Activated CD4-positive, alpha-beta memory T cell treated with anti-CD3 and anti-CD28 coated beads for 36 hours (primary cell): ENCODE measurements at regions not wholly inside any gene's neighbourhood (a gene's known extent, or its start where the extent isn't known, plus 50 kb on each side); places are given as distances from the start of the nearest gene placed in this dataset.

Source experiments
- CTCF ChIA-PET: fragments of 350-600 bp; sonication (Branson Sonifier 250); formaldehyde crosslinking; loops from one replicate; lab custom pipeline; 2021; ENCODE audit warnings: antibody characterized with exemption, inconsistent platforms; lab: Charles Lee
- POLR2A ChIA-PET: fragments of 350-600 bp; sonication (Branson Sonifier 250); formaldehyde crosslinking; loops from one replicate; lab custom pipeline; 2021; ENCODE audit warnings: antibody characterized with exemption; lab: Charles Lee
- DNase-seq: peaks from one replicate; pipeline ENCODE4 v3.0.0-alpha.2; 2020
- H3K27ac Mint-ChIP-seq: one replicate; pipeline ENCODE4 v1.8.0; 2021; ENCODE audit warnings: mixed read lengths
- H3K27me3 Mint-ChIP-seq: one replicate; pipeline ENCODE4 v1.8.0; 2021; ENCODE audit warnings: mixed read lengths
- H3K36me3 Mint-ChIP-seq: one replicate; pipeline ENCODE4 v1.8.0; 2021; ENCODE audit warnings: mixed read lengths
- H3K4me1 Mint-ChIP-seq: one replicate; pipeline ENCODE4 v1.8.0; 2021; ENCODE audit warnings: low read depth, mixed read lengths
- H3K4me3 Mint-ChIP-seq: one replicate; pipeline ENCODE4 v1.8.0; 2021; ENCODE audit warnings: mild to moderate bottlenecking, mixed read lengths
- H3K9me3 Mint-ChIP-seq: one replicate; pipeline ENCODE4 v1.8.0; 2021; ENCODE audit warnings: mixed read lengths
- intact Hi-C: fragments of 100-400 bp; cut with micrococcal nuclease; formaldehyde crosslinking; loops from one replicate; pipeline ENCODE4 v1.15.1; 2023

- ChIA-PET CTCF (interaction anchor here (1.6 kb wide), 1 partner anchor 65 kb away, joined by 5 read pairs; no protein-coding TSS in a partner anchor), POLR2A (no interaction called here)
- Mint-ChIP-seq H3K4me3 (no peak overlapping the region), H3K9me3 (peaks cover 5% of the 10 kb centered on the region), H3K27me3 (peaks cover 7% of the 10 kb centered on the region), H3K4me1 (no peaks in the 10 kb centered on the region), H3K27ac (no peak overlapping the region), H3K36me3 (no peaks in the 10 kb centered on the region)
- intact Hi-C loops: no loop called here
- DNase-seq: no peak
These were observed 73.7 kb upstream of the PFKP start for GRCh38 chr10:2993636-2994035.

GRCh38 chr10:2992401-2993198, 74.7 kb upstream of the PFKP start:
- H3K9me3 Mint-ChIP-seq: peaks cover 5% of the 10 kb centered on the region
- no peak overlapping the region for H3K27ac Mint-ChIP-seq
- intact Hi-C loops: no loop called here
- peaks cover 10% of the 10 kb centered on the region for H3K27me3 Mint-ChIP-seq
- DNase-seq: no peak
- ChIA-PET CTCF (interaction anchor here (1.1 kb wide), 1 partner anchor 51 kb away, joined by 3 read pairs; no protein-coding TSS in a partner anchor), POLR2A (no interaction called here)
- H3K4me1 Mint-ChIP-seq: no peaks in the 10 kb centered on the region
- no peaks in the 10 kb centered on the region for H3K36me3 Mint-ChIP-seq
- no peak overlapping the region for H3K4me3 Mint-ChIP-seq

- POLR2A ChIA-PET: no interaction called here
- Mint-ChIP-seq H3K36me3 (no peaks in the 10 kb centered on the region), H3K9me3 (peaks cover 5% of the 10 kb centered on the region), H3K4me1 (peaks cover 4% of the 10 kb centered on the region), H3K27ac (no peak overlapping the region), H3K27me3 (peaks cover 20% of the 10 kb centered on the region), H3K4me3 (no peak overlapping the region)
- CTCF ChIA-PET: no interaction called here
- intact Hi-C loops: no loop called here
- DNase-seq: no peak
These were observed 76.6 kb upstream of the PFKP start for GRCh38 chr10:2990764-2991163.

GRCh38 chr10:2989292-2989947, 77.9 kb upstream of the PFKP start:
- CTCF ChIA-PET: no interaction called here
- intact Hi-C loops: no loop called here
- Mint-ChIP-seq H3K27me3 (peaks cover 28% of the 10 kb centered on the region), H3K9me3 (peaks cover 5% of the 10 kb centered on the region), H3K4me1 (peaks cover 4% of the 10 kb centered on the region), H3K27ac (no peak overlapping the region), H3K4me3 (no peak overlapping the region), H3K36me3 (no peaks in the 10 kb centered on the region)
- DNase-seq: no peak
- POLR2A ChIA-PET: no interaction called here

- intact Hi-C loops: no loop called here
- Mint-ChIP-seq H3K9me3 (peaks cover 5% of the 10 kb centered on the region), H3K4me1 (peaks cover 4% of the 10 kb centered on the region), H3K27me3 (peaks cover 30% of the 10 kb centered on the region), H3K36me3 (no peaks in the 10 kb centered on the region), H3K4me3 (no peak overlapping the region), H3K27ac (no peak overlapping the region)
- no peak for DNase-seq
- CTCF ChIA-PET: no interaction called here
- POLR2A ChIA-PET: no interaction called here
These were observed 80.1 kb upstream of the PFKP start for GRCh38 chr10:2987185-2987768.

- H3K4me1 Mint-ChIP-seq: peaks cover 4% of the 10 kb centered on the region
- H3K9me3 Mint-ChIP-seq: peaks cover 5% of the 10 kb centered on the region
- intact Hi-C loops: no loop called here
- POLR2A ChIA-PET: no interaction called here
- peaks cover 30% of the 10 kb centered on the region for H3K27me3 Mint-ChIP-seq
- CTCF ChIA-PET: no interaction called here
- H3K4me3 Mint-ChIP-seq: no peak overlapping the region
- H3K36me3 Mint-ChIP-seq: no peaks in the 10 kb centered on the region
- H3K27ac Mint-ChIP-seq: no peak overlapping the region
- no peak for DNase-seq
These were observed 81.0 kb upstream of the PFKP start for GRCh38 chr10:2986391-2986801.

GRCh38 chr10:2985729-2986232, 81.6 kb upstream of the PFKP start:
- H3K27me3 Mint-ChIP-seq: peaks cover 30% of the 10 kb centered on the region
- H3K4me1 Mint-ChIP-seq: peaks cover 4% of the 10 kb centered on the region
- H3K4me3 Mint-ChIP-seq: no peak overlapping the region
- no peak overlapping the region for H3K27ac Mint-ChIP-seq
- H3K36me3 Mint-ChIP-seq: no peaks in the 10 kb centered on the region
- no peak for DNase-seq
- peaks cover 5% of the 10 kb centered on the region for H3K9me3 Mint-ChIP-seq
- ChIA-PET CTCF (no interaction called here), POLR2A (interaction anchor here (0.5 kb wide), 1 partner anchor 134 kb away, joined by 3 read pairs; no protein-coding TSS in a partner anchor)
- intact Hi-C loops: no loop called here

- peaks cover 4% of the 10 kb centered on the region for H3K4me1 Mint-ChIP-seq
- no peaks in the 10 kb centered on the region for H3K36me3 Mint-ChIP-seq
- ChIA-PET POLR2A (no interaction called here), CTCF (interaction anchor here (1.3 kb wide), 1 partner anchor 57 kb away, joined by 4 read pairs; no protein-coding TSS in a partner anchor)
- H3K4me3 Mint-ChIP-seq: no peak overlapping the region
- intact Hi-C loops: no loop called here
- peaks cover 5% of the 10 kb centered on the region for H3K9me3 Mint-ChIP-seq
- H3K27me3 Mint-ChIP-seq: peaks cover 30% of the 10 kb centered on the region
- DNase-seq: no peak
- H3K27ac Mint-ChIP-seq: no peak overlapping the region
These were observed 82.7 kb upstream of the PFKP start for GRCh38 chr10:2984682-2985081.

- H3K4me3 Mint-ChIP-seq: no peak overlapping the region
- H3K27ac Mint-ChIP-seq: no peak overlapping the region
- no peaks in the 10 kb centered on the region for H3K36me3 Mint-ChIP-seq
- H3K9me3 Mint-ChIP-seq: no peaks in the 10 kb centered on the region
- ChIA-PET POLR2A (no interaction called here), CTCF (interaction anchor here (0.6 to 2.0 kb wide), 2 partner anchors 54 to 62 kb away, joined by 3 to 9 read pairs; no protein-coding TSS in a partner anchor)
- intact Hi-C loops: no loop called here
- peaks cover 20% of the 10 kb centered on the region for H3K27me3 Mint-ChIP-seq
- no peak for DNase-seq
- H3K4me1 Mint-ChIP-seq: peaks cover 4% of the 10 kb centered on the region
These were observed 85.2 kb upstream of the PFKP start for GRCh38 chr10:2982146-2982545.

- Mint-ChIP-seq H3K27me3 (peaks cover 16% of the 10 kb centered on the region), H3K9me3 (no peaks in the 10 kb centered on the region), H3K36me3 (no peaks in the 10 kb centered on the region), H3K4me3 (no peak overlapping the region), H3K4me1 (peaks cover 4% of the 10 kb centered on the region), H3K27ac (no peak overlapping the region)
- POLR2A ChIA-PET: no interaction called here
- intact Hi-C loops: no loop called here
- CTCF ChIA-PET: interaction anchor here (0.6 to 2.0 kb wide), 2 partner anchors 54 to 62 kb away, joined by 3 to 9 read pairs; no protein-coding TSS in a partner anchor
- no peak for DNase-seq
These were observed 86.0 kb upstream of the PFKP start for GRCh38 chr10:2981361-2981801.

- no peaks in the 10 kb centered on the region for H3K9me3 Mint-ChIP-seq
- no peaks in the 10 kb centered on the region for H3K4me1 Mint-ChIP-seq
- no peak overlapping the region for H3K27ac Mint-ChIP-seq
- H3K4me3 Mint-ChIP-seq: no peak overlapping the region
- ChIA-PET CTCF (interaction anchor here (2.0 kb wide), 1 partner anchor 63 kb away, joined by 9 read pairs; no protein-coding TSS in a partner anchor), POLR2A (no interaction called here)
- no peak for DNase-seq
- H3K27me3 Mint-ChIP-seq: peaks cover 11% of the 10 kb centered on the region
- no peaks in the 10 kb centered on the region for H3K36me3 Mint-ChIP-seq
- intact Hi-C loops: no loop called here
These were observed 86.5 kb upstream of the PFKP start for GRCh38 chr10:2980791-2981360.
